Activated B cell treated with CpG ODN at 0.5 μM for 24 hours (primary cell): ENCODE measurements at regions not wholly inside any gene's neighbourhood (a gene's known extent, or its start where the extent isn't known, plus 50 kb on each side); places are given as distances from the start of the nearest gene placed in this dataset.

Experiments used
- ATAC-seq: fragments of 200-7000 bp; cut with Tn5 transposase; one replicate; pipeline ENCODE4 v1.10.0; 2021; ENCODE audit warnings: low read depth, mild to moderate bottlenecking, moderate library complexity
- CTCF ChIA-PET: fragments of 350-600 bp; sonication (Branson Sonifier 250); formaldehyde crosslinking; loops from one replicate; lab custom pipeline; 2021; ENCODE audit warnings: antibody characterized with exemption; lab: Charles Lee
- POLR2A ChIA-PET: fragments of 350-600 bp; sonication (Branson Sonifier 250); formaldehyde crosslinking; loops from one replicate; lab custom pipeline; 2021; ENCODE audit warnings: antibody characterized with exemption; lab: Charles Lee
- DNase-seq: peaks from one replicate; pipeline ENCODE4 v3.0.0; 2022
- H3K27ac Mint-ChIP-seq: one replicate; pipeline ENCODE4 v1.8.0; 2020; ENCODE audit warnings: mixed read lengths
- H3K27me3 Mint-ChIP-seq: one replicate; pipeline ENCODE4 v1.8.0; 2021; ENCODE audit warnings: mixed read lengths
- H3K36me3 Mint-ChIP-seq: one replicate; pipeline ENCODE4 v1.8.0; 2021; ENCODE audit warnings: low read depth, mixed read lengths
- H3K4me1 Mint-ChIP-seq: one replicate; pipeline ENCODE4 v1.8.0; 2021; ENCODE audit warnings: mixed read lengths
- H3K4me3 Mint-ChIP-seq: one replicate; pipeline ENCODE4 v1.8.0; 2020; ENCODE audit warnings: mild to moderate bottlenecking, mixed read lengths
- H3K9me3 Mint-ChIP-seq: one replicate; pipeline ENCODE4 v1.8.0; 2020; ENCODE audit warnings: mixed read lengths
- intact Hi-C: fragments of 100-400 bp; cut with micrococcal nuclease; formaldehyde crosslinking; loops from one replicate; pipeline ENCODE4 v1.15.1; 2024
- TF ChIP-seq, protein P1 (sequence below): fragments of 200-600 bp; IDR thresholded peaks from one replicate; pipeline ENCODE4 v1.8.0; 2022; ENCODE audit warnings: antibody characterized with exemption, mild to moderate bottlenecking

- H3K36me3 Mint-ChIP-seq: no peaks in the 10 kb centered on the region
- DNase-seq: no peak
- no peaks in the 10 kb centered on the region for H3K27me3 Mint-ChIP-seq
- ChIA-PET POLR2A (no interaction called here), CTCF (no interaction called here)
- TF ChIP-seq, protein P1, sequence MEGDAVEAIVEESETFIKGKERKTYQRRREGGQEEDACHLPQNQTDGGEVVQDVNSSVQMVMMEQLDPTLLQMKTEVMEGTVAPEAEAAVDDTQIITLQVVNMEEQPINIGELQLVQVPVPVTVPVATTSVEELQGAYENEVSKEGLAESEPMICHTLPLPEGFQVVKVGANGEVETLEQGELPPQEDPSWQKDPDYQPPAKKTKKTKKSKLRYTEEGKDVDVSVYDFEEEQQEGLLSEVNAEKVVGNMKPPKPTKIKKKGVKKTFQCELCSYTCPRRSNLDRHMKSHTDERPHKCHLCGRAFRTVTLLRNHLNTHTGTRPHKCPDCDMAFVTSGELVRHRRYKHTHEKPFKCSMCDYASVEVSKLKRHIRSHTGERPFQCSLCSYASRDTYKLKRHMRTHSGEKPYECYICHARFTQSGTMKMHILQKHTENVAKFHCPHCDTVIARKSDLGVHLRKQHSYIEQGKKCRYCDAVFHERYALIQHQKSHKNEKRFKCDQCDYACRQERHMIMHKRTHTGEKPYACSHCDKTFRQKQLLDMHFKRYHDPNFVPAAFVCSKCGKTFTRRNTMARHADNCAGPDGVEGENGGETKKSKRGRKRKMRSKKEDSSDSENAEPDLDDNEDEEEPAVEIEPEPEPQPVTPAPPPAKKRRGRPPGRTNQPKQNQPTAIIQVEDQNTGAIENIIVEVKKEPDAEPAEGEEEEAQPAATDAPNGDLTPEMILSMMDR: no peak
- no peaks in the 10 kb centered on the region for H3K9me3 Mint-ChIP-seq
- H3K4me3 Mint-ChIP-seq: no peak overlapping the region
- H3K27ac Mint-ChIP-seq: no peak overlapping the region
- intact Hi-C loops: no loop called here
- H3K4me1 Mint-ChIP-seq: no peaks in the 10 kb centered on the region
- ATAC-seq: no peak
Measured at GRCh38 chr4:20592013-20592412, 108.2 kb upstream of the PACRGL start.

GRCh38 chr4:20592663-20593062, 107.6 kb upstream of the PACRGL start:
- H3K36me3 Mint-ChIP-seq: no peaks in the 10 kb centered on the region
- ChIA-PET POLR2A (no interaction called here), CTCF (no interaction called here)
- H3K9me3 Mint-ChIP-seq: no peaks in the 10 kb centered on the region
- no peak overlapping the region for H3K27ac Mint-ChIP-seq
- TF ChIP-seq, protein P1: no peak
- H3K27me3 Mint-ChIP-seq: no peaks in the 10 kb centered on the region
- ATAC-seq (no peak), DNase-seq (no peak)
- no peak overlapping the region for H3K4me3 Mint-ChIP-seq
- intact Hi-C loops: no loop called here
- no peaks in the 10 kb centered on the region for H3K4me1 Mint-ChIP-seq

DNA sequence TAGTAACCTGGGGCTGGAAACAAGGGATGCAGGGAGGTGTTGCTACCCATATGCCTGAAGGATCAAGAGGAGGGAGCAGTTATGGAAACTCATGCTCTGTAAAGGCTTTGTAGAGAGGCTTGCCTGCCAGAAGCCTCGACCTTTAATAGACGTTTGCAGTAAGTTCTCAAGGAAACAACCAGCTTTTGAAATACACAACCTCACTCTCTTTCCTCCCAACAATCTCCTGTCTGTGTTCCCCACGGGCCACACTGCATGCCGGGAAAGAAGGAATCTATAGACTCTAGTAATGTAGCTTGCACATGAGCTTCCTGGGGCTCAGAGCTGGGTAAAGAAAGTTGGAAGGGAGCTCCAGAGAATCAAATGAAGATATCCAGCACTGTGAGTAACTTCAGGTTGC, 101.6 kb upstream of the PACRGL start:
- Mint-ChIP-seq H3K4me1 (no peaks in the 10 kb centered on the region), H3K4me3 (no peak overlapping the region), H3K27ac (no peak overlapping the region), H3K36me3 (no peaks in the 10 kb centered on the region), H3K9me3 (peaks cover 2% of the 10 kb centered on the region), H3K27me3 (no peaks in the 10 kb centered on the region)
- DNase-seq: no peak
- ChIA-PET POLR2A (no interaction called here), CTCF (no interaction called here)
- intact Hi-C loops: no loop called here
- TF ChIP-seq, protein P1: no peak
- ATAC-seq: no peak

DNA sequence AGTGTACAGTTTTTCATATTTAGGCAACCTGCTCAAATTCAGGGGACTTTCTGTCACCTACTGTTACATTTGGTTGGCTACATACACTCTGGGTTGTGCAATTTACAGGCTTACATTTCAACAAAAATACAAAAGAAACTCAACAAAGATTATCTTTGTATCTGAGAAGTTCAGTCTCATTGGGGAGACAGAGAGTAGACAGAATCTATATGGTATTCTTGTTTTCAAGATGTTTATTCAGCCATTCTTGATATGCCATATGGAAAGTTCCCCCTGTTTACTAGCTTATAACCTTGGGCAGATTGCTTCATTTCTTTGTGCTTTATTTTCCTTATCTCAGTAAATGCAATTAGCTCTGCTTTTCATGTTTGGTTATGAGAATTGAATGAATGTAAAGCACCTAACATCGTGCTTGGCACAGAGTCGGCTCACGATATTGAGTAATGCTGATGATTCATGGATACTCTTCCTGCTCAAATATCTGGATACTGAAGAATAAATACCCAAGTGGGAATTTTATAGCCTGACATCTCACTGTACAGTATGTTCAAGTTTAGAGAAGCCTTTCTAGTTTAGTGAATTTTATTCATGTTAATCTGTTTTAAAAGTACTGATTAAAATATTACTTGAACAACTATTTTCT, 96.5 kb upstream of the PACRGL start:
- ChIA-PET POLR2A (no interaction called here), CTCF (no interaction called here)
- no peaks in the 10 kb centered on the region for H3K27me3 Mint-ChIP-seq

GRCh38 chr4:20612313-20612712, 87.9 kb upstream of the PACRGL start:
- intact Hi-C loops: no loop called here
- no peak for ATAC-seq
- ChIA-PET CTCF (no interaction called here), POLR2A (no interaction called here)
- Mint-ChIP-seq H3K27me3 (no peaks in the 10 kb centered on the region), H3K9me3 (no peaks in the 10 kb centered on the region), H3K4me3 (no peak overlapping the region), H3K4me1 (no peaks in the 10 kb centered on the region), H3K36me3 (no peaks in the 10 kb centered on the region), H3K27ac (no peak overlapping the region)
- TF ChIP-seq, protein P1: no peak
- no peak for DNase-seq

More for the DNA sequence above, 96.5 kb upstream of the PACRGL start:
- H3K9me3 Mint-ChIP-seq: peaks cover 2% of the 10 kb centered on the region
- H3K36me3 Mint-ChIP-seq: no peaks in the 10 kb centered on the region
- TF ChIP-seq, protein P1: no peak
- ATAC-seq: no peak
- no peaks in the 10 kb centered on the region for H3K4me1 Mint-ChIP-seq
- no peak overlapping the region for H3K27ac Mint-ChIP-seq
- no peak for DNase-seq
- intact Hi-C loops: no loop called here
- no peak overlapping the region for H3K4me3 Mint-ChIP-seq
